GM19438 (cell line): ENCODE measurements at regions not wholly inside any gene's neighbourhood (a gene's known extent, or its start where the extent isn't known, plus 50 kb on each side); places are given as distances from the start of the nearest gene placed in this dataset.
"Not testable (repeated sequence)": the region's sequence is repeated elsewhere in the genome, so short reads cannot be mapped to it uniquely, and the experiment has no call there.

Source experiments
- ATAC-seq: cut with Tn5 transposase; IDR thresholded peaks from one replicate; pipeline ENCODE4 v1.9.1; 2021; ENCODE audit warnings: low read depth; ENCODE audit not compliant: unreplicated experiment

DNA sequence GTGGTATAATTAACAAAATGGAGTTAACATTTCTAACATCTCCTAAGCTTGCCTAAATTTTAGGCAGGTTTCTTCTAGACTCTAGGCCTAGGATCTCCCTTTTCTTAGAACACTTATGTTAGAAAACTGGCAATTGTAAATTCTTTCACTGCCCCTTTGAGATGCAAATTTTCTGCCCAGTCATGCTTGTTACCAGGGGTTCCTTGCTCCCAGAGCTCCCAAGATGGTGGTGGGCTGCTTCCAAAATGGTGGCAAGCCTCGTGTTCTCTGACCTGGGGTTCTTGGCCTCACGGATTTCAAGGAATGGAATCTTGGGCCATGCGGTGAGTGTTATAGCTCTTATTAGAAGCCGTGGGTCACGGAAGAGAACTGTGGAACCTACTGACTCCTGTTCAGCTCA lies 1361.4 kb downstream of the NCAM2 start:
- ATAC-seq: not testable (repeated sequence)

DNA sequence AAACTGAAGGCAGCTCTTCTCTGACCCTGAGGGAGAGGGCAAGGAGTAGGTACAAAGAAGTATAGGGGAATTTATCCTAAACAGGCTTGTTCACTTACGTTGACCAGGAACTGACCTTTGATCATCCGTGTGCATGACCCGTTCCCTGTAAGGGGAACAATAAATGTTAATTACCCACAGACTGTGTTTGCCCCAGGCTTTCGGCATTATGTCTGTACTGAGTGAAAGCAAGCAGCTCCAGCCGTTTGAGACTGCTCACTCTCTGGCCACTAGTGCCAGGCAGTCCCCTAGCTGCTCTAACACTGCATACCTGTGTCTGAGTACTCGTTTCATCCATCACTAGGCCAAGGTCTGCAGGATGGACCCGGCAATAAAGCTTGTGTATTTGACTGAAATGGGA lies 1365.3 kb downstream of the NCAM2 start:
- ATAC-seq: no peak

DNA sequence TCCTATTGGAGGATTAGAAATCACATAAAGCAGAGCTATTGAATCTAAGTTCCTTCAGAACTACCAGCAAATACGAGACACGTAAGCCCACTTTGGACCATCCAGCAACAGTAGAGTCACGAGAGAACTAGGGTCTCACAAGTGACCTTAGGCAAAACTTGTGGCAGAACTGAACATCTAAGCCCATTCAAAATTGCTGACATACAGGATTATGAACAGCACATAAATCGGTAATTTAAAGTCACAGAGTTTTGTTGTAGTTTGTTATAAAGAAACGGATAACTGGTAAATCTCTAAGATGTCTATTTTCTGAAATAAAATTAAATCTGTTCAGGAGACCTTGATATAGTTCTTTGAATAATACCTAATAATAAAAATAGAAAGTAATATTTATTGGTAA lies 1366.0 kb downstream of the NCAM2 start:
- no peak for ATAC-seq

DNA sequence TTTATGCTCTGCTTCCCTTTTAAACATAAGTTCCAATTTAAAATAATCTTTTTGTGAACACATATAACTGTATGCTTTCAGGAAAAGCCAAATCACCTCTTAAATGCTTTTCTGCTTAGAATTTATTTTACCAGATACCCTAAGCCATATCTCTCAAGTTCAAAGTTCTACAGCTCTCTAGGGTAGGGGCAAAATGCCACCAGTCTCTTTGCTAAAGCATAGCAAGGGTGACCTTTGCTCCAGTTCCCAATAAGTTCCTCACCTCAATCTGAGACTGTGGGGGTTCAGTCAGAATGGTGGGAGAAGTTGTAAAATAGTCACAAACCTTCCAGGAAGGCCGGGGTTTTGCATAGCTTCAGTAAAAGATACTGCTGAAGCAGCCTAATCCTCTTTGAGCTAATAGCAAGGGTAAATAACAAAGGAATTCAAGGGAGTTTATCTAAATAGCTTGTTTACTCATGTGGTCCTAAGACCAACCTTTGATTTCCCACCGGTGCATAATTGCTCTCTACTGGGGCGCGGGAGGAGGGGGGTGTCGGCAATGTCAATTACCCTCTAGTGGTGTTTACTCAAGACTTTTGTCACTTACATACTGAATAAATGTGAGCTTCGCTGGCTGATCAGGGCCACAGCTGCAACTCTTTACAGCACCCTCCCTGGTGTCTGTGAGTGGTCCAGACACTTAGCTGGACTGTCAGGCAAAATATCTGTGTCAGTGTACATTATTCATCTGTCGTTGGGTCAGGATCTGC lies 1376.2 kb downstream of the NCAM2 start:
- ATAC-seq: no peak

DNA sequence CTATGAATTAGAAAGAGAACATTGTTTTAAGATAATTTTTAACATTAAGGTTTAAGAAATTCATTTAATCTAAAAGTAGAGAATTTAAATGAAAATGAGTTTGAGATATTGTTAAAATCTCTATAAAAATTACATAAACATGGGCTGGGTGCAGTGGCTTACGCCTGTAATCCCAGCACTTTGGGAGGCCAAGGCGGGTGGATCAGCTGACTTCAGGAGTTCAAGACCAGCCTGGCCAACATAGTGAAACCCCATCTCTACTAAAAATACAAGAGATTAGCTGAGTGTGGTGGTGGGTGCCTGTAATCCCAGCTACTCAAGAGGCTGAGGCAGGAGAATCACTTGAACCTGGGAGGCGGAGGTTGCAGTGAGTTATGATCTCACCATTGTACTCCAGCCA lies 1379.6 kb downstream of the NCAM2 start:
- not testable (repeated sequence) for ATAC-seq

DNA sequence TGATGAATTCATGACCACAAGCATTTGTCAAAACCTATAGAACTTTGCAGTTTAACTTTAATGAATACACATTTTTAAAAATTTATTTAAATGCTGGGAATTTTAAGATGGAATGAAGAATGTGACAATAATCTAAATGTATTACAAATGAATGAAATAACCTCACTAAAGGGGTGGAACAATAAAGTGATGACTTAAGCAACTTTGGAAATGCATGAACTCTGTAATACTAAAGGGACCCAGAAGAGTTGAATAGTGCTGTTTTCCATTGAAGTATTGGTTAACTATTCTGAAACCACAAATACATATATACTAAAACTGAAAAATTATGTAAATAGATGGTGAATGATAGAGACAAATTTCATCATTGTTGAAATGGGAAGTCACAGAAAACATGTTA lies 1395.1 kb downstream of the NCAM2 start:
- no peak for ATAC-seq

DNA sequence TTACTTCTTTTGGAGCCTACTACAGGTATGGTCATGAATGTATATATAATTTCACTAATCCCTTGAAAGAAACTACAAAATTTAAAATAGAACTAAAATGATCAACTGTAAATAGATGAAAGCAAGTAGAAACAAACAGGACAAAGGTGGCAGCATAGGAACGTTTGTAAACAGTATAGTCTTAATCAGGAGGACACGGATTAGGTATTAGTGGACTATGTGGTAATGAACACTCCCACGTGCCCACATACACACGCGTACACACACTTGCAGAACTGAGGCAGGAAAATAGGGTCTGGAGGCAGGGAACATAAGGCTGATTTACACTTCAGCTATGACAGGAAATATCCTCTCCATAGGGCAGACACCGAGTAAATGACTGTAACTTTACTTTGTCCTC lies 1397.8 kb downstream of the NCAM2 start:
- no peak for ATAC-seq

DNA sequence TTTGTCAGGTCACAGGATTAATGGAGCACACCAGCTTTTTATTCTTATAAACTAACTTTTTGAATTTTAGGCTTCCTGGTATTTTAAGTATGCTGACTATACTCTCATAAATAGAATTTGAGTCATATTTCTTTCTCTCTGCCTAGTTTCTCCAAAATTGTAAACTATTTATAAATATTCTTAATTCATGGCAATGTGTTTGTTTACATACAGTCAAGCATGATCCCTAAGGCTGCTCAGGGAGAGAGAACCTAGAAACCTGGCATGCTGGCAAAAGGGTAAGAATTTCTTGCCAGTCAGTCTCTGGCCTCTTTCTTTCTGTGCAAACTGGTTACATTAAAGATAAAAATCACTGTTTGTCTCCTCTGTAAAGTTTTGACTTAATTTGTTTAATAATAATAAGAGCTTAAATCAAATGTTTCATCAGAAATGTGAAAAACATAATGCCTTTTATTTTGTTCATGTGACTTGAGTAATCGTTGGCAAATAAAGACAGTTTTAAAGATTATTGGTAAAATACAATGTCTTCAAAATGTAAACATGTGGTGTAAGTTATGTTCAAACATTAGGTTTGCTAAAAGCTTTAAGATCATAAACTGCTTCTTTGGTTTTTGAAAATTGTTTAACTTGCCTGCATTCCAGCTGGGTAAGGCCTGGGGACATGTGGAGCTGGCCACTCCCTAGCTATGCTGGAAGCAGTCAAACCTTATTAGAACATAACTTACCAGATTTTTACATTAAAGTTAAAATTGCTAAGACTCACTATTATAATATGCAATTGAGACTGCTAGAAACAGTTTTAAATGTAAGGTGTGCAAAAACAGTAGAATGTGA lies 1401.7 kb downstream of the NCAM2 start:
- ATAC-seq: no peak

DNA sequence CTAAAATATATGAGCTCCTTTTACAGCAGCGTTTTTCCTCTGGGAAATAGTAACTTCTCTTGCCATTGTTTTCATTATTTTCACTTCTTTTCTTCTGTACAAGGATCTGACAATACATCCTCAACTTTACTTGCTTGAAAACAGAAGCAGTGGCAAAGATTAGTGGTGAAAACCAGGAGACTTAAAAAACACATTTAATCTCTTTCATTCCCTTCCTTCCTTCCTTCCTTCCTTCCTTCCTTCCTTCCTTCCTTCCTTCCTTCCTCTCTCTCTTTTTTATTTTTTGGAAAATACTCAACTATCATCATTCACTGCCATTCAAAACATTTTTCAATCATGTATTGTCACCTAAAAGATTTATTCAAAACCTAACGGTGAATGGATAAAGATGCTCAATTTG lies 1411.4 kb downstream of the NCAM2 start:
- no peak for ATAC-seq

DNA sequence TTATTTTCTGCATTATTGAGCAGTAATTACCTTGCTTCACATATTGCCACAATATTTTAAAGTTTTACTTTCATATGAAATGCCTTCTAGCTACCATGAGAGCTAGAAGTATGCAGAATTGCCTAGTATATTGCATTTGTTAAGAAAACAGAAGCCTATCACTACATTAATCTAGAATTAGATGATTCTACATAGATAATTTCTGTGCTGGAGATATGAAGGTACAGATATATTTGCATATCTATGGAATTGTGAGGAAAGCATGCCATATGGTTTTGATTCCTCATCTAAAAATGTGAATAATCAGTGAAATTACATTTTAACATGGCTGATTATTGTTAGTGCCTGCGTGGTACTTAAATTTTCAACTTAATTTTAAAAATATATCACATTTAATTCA lies 1418.3 kb downstream of the NCAM2 start:
- no peak for ATAC-seq

DNA sequence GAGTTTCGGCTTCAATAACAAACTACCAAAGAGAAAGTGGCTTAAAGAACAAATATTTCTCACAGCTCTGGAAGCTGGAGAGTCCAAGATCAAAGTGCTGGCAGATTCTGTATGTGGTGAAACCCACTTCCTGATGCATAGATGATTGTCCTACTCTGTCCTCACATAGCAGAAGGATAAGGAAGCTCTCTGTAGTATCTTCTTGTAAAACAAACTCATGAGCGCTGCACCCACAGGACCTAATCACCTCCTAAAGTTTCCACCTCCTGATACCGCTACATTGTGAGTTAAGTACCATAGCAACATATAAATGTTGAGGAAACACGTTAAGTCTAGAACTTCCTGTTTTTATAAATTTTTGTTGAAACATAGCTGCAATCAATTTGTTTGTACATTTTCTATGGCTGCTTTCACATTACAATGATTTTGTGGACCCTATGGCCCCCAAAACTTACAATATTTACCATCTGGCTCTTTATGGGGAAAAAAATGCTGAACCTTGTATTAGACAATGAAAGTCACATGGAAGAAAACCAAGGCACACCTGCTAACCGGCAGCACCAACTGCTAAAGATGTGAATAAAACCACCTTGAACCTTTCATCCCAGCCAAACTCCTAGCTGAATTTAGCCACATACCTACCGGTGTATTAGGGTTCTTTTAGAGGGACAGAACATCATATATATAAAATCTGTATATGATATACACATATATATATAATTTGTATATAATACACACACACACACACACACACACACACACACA lies 1423.4 kb downstream of the NCAM2 start:
- ATAC-seq: no peak

DNA sequence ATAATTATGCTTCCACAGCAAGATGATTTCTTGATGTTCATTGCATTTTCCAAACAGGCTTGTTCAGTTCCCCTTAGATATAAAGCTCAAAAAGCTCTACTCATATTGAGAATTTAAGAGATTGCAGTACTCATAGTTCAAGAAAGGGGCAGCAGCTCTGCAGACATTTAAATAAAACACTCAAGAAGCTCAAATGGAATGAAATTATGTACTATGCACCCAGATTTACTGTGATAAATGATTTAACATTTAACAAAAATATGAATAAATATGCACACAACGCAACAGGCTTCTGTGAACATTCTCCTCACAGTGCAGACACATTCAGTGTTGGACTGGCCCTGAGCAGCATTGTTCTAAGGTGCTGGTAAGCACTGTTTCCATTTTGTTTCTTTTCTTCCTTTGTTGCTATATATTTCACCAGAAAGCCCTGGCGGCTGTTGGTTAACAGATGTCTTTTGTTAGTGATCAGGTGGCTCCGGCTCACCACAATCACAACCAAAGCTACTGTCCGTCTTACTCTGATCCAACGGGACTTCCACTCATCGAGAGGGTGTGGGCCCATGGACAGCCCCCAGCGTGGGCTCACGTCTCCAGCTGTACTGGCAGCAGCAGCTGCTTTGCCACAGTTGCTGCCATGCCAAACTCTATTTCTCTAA lies 1440.3 kb downstream of the NCAM2 start:
- no peak for ATAC-seq

DNA sequence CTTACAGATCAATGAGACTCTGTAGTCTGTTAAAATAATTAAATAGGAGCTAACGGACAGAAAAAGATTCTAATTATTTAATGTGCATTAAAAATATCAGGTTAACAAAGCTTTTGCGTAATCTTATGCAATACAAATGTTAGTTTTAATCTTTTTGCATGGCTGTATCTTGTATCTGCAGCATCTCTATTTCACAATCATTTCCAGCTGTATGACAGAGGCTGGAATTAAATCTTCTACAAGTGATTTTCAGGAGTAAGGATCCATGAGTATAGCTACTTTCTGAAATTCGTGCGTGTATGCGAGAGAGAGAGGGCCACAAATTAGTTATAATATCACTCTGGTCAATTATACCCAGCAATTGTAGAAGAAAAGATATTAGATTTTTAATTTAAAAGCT lies 1446.8 kb downstream of the NCAM2 start:
- no peak for ATAC-seq

DNA sequence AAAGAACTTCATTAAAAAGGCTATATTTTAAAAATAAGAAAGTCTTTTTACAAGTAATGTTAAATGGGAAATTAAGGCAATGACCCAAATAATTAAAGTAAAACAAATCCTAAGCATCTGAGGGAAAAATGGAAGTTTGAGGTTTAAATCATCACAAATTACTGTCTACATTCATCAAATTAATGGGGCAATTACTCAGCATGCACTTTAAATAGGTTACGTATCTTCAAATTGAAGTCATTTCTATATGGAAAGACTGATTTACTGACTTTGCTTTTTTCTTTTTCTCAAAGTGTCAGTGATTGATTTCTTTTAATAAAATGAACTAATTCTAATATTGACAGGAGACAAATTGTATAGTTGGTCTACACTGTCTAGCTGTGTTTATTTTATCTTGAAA lies 1452.3 kb downstream of the NCAM2 start:
- no peak for ATAC-seq

DNA sequence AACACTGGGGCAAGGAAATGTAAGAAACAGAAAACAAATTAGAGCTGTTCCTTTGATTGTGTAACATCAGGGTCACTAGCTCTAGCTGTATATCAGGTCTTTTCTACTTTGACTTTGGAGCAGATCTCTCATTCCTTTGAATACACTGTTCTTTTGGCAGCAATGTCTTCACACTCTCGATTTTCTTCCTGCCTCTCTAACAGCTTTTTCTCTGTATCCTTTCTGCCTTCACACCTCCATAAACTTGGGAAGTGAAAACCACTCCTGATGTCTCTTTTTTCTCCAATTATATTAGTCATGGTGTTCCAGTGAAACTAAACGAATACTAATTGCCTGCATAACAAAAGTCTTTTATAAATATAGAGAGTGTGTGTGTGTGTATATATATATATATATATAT lies 1458.0 kb downstream of the NCAM2 start:
- no peak for ATAC-seq

DNA sequence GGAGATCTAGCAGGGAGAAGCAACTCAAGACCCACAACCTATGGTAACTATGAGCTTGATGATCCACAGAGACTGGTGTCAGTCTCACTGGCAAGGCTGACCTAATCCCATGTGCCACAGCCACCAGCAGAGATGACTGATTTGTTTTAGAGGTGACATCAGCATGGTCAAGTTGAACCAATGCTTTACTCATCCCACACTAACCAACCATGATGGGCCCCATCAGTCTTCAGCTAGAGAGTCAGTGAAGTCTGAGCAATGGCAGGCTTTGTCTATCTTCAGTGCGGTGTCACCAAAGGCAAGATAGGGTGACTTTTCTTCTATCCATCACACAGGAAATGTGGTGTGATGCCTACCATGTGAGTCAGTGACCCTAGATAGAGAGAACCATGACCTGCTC lies 1470.7 kb downstream of the NCAM2 start:
- no peak for ATAC-seq

DNA sequence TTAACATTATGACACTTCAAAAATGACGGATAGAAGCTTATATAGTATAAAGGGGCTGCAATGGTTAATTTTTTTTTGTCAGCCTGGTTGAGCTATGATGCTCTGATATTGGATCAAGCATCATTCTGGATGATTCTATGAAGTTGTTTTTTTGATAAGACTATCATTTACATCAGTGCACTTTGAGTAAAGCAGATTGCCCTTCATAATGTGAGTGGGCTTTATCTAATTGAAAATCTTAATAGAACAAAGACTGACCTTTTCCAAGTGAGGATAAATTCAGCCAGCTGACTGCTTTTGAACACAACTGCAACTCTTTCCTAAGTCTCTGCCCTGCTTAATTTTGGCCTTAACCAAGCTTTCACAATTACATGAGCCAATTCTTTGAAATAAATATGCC lies 1476.2 kb downstream of the NCAM2 start:
- no peak for ATAC-seq

DNA sequence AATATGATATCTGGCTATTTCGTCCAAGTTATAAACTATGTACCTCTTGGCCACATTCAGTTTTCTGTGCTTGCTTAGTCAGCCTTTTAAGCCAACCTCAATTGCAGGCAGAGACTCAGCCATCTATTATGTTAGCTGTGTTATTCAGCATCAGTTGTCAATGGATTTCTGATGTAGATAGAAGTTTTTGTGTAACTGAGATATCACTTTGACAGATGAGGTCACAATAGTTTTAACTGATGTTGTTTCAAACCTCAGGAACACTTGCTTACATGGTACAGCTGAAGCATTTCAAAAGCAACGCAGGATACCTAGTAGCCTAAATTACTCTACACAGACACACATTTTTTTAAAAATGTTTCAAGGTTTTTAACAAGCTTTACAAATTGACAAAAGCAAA lies 1478.0 kb downstream of the NCAM2 start:
- ATAC-seq: no peak

DNA sequence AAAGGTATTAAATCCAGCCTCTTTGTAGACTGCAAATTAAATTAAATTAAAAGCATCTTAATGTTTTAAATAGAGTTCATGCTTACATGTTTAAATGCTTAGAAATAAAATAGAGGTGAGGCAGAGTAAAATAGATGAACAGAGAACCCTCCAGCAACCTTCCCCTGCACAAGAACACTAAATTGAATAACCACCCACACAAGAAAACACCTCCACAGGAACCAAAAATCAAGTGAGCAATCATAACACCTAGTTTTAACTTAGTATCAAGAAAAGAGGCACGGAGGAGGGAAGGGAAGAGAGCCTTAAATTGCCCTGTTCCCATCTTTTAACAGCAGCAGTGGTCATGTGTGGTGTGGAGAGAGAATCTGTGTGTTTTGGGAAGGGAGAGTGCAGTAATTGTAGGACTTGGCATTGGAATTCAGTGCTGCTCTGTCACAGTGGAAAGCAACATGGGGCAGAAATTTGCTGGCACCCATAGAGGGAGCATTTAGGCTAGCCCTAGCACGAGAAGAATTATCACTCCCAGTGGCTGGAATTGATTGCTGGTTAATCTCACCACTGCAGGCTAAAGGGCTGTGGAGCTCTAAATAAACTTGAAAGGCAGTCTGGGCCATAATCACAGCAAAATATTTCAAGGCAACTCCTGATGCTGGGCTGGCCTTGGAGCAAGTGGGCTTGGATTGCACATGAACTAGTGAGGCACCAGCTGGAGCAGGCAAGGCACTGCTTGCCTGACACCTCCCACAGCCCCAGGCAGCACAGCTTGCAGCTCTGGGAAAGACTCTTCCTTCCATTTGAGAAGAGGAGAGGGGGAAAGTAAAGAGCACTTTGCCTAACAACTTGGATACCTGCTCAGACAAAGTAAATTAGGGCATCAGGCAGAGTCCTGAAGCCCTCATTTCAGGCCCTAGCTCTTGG lies 1478.8 kb downstream of the NCAM2 start:
- no peak for ATAC-seq

DNA sequence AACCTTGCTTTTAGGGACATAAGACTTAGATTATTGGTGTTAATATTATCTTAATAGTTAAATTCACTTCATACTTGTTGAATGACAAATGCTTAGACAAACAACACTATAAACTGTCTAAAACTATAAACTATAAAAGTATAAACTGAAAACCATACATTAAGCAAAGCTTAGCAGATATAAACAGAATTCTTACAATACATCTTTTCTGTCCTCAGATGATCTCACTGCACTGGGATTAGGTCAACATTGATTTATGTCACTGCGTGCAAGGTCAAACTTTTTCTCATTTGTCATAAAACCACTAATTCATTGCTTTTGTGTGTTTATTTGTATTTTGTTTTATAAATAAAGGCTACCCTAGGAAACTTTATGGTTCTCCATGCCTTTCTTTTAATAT lies 1491.8 kb downstream of the NCAM2 start:
- ATAC-seq: no peak
